HFFc6 (cell line): ENCODE measurements at regions not wholly inside any gene's neighbourhood (a gene's known extent, or its start where the extent isn't known, plus 50 kb on each side); places are given as distances from the start of the nearest gene placed in this dataset.

Source experiments
- DNase-seq: peaks from one replicate; pipeline ENCODE4 v3.0.0-alpha.2; 2018
- H3K27ac Mint-ChIP-seq: 2 replicates; pipeline ENCODE4 v1.8.0; 2020; ENCODE audit warnings: mild to moderate bottlenecking, mixed read lengths
- H3K27me3 Mint-ChIP-seq: 2 replicates; pipeline ENCODE4 v1.8.0; 2021; ENCODE audit warnings: mild to moderate bottlenecking, moderate library complexity, mixed read lengths; ENCODE audit not compliant: insufficient read depth
- H3K36me3 Mint-ChIP-seq: 2 replicates; pipeline ENCODE4 v1.8.0; 2021; ENCODE audit warnings: low read depth, mixed read lengths
- H3K4me1 Mint-ChIP-seq: 2 replicates; pipeline ENCODE4 v1.8.0; 2020; ENCODE audit warnings: low read depth, mixed read lengths
- H3K4me3 Mint-ChIP-seq: 2 replicates; pipeline ENCODE4 v1.8.0; 2020; ENCODE audit warnings: mild to moderate bottlenecking, moderate library complexity, mixed read lengths
- H3K9me3 Mint-ChIP-seq: 2 replicates; pipeline ENCODE4 v1.8.0; 2020; ENCODE audit warnings: mild to moderate bottlenecking, mixed read lengths
- CTCF ChIP-seq: fragments of 200-600 bp; sonication (generic); IDR thresholded peaks from 2 replicates; pipeline ENCODE4 v1.5.0; 2021; ENCODE audit warnings: antibody characterized with exemption, mild to moderate bottlenecking

GRCh38 chr2:238597638-238598528, 171.2 kb downstream of the ASB1 start:
- peak overlapping the region; percentile 75 for H3K27ac Mint-ChIP-seq
- no peak for DNase-seq

GRCh38 chr2:238598802-238599530, 172.2 kb downstream of the ASB1 start:
- H3K27ac Mint-ChIP-seq = no peak overlapping the region
- no peak overlapping the region for H3K4me3 Mint-ChIP-seq
- H3K27me3 Mint-ChIP-seq = peaks cover 5% of the 10 kb centered on the region
- H3K4me1 Mint-ChIP-seq = peaks cover 42% of the 10 kb centered on the region
- H3K36me3 Mint-ChIP-seq = peaks cover 9% of the 10 kb centered on the region
- DNase-seq = no peak
- TF ChIP-seq CTCF = no peak
- H3K9me3 Mint-ChIP-seq = peaks cover 15% of the 10 kb centered on the region

More at GRCh38 chr2:238597638-238598528, 171.2 kb downstream of the ASB1 start:
- peak overlapping the region; percentile 76 for H3K4me3 Mint-ChIP-seq
- peaks cover 42% of the 10 kb centered on the region for H3K4me1 Mint-ChIP-seq
- TF ChIP-seq CTCF = no peak
- peaks cover 10% of the 10 kb centered on the region for H3K27me3 Mint-ChIP-seq
- peaks cover 4% of the 10 kb centered on the region; the same call in 1 of the 2 replicates for H3K9me3 Mint-ChIP-seq
- H3K36me3 Mint-ChIP-seq = no peaks in the 10 kb centered on the region

GRCh38 chr2:238599549-238600505, 173.1 kb downstream of the ASB1 start:
- Mint-ChIP-seq H3K27ac (no peak overlapping the region), H3K9me3 (peaks cover 22% of the 10 kb centered on the region), H3K27me3 (peaks cover 3% of the 10 kb centered on the region), H3K36me3 (peaks cover 9% of the 10 kb centered on the region), H3K4me1 (peaks cover 42% of the 10 kb centered on the region), H3K4me3 (no peak overlapping the region)
- no peak for TF ChIP-seq CTCF
- DNase-seq = no peak

GRCh38 chr2:238600506-238601432, 174.0 kb downstream of the ASB1 start:
- Mint-ChIP-seq H3K36me3 (peaks cover 9% of the 10 kb centered on the region), H3K4me3 (no peak overlapping the region), H3K4me1 (peaks cover 42% of the 10 kb centered on the region), H3K27me3 (peaks cover 5% of the 10 kb centered on the region), H3K27ac (no peak overlapping the region), H3K9me3 (peaks cover 22% of the 10 kb centered on the region)
- TF ChIP-seq CTCF = no peak
- DNase-seq = no peak
